GM12874 (cell line): ENCODE measurements at regions not wholly inside any gene's neighbourhood (a gene's known extent, or its start where the extent isn't known, plus 50 kb on each side); places are given as distances from the start of the nearest gene placed in this dataset.
A peak's percentile ranks its signal among the peaks of the same experiment; 100 is the strongest.

Experiments
- CTCF ChIP-seq: IDR thresholded peaks from 2 replicates; pipeline ENCODE4 v1.5.1; 2011; ENCODE audit warnings: low read depth, mild to moderate bottlenecking, control low read depth, low read length, moderate library complexity; ENCODE audit not compliant: insufficient read depth

DNA sequence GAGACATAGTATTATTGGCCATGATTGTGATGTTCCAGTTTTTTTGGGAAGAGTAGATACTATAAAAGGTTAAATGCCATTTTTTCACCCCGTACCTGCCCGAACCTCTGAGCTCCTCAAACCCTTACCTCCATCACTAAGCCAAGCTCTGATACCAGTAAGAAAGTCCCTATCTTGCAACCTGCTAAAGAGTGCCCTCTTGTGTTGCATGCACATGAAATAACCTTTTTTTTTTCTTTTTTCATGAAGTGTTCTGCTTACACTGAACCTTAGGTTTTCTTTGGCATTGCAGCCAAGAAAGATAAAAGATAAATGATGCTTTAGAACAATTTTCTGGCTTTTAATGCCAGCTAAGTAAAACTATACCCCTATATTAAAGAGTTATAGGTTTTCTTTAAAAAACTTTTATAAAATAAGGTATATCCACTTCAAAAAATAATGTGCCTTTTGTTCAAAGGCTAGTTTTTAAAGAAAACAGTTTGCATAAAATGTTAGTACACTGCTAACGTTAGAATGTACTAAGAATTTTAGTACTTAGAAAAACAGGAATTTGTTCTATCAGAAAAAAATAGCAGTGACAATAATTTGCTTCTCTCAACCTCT is 295.3 kb upstream of the PMFBP1 start:
- TF ChIP-seq CTCF, result peak; percentile 47; the same call in 1 of the 2 replicates

DNA sequence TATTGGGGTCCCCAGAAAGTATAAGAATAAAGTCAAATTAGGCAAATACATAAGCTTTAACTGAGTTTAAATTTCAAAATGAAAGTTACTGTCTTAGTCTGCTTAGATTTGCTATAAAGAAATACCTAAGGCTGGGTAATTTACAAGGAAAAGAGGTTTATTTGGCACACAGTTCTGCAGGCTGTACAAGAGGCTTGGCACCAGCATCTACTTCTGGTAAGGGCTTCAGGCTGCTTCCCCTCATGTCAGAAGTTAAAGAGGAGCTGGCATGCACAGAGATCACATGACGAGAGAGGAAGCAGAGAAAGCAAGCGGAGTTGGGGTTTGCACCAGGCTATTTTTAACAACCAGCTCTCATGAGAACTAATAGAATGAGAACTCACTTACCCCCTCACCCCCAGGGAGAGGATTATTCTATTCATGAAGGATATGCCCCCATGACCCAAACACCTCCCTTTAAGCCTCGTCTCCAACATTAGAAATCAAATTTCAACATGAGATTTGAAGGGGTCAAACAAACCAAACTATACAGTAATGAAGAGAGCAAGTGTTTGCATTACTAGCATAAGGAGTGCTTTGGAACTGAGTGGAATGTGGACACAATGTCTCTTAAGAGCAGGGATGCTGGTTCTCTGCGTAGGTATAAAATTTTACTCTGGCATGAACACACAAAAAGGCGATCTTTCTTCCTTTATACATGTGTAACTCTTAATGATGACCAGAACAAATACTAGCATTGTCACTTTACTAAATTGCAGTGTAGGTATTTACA is 292.8 kb upstream of the PMFBP1 start:
- no peak for TF ChIP-seq CTCF

- no peak for TF ChIP-seq CTCF
Observed at GRCh38 chr16:72464052-72464451, 292.1 kb upstream of the PMFBP1 start.

- no peak for TF ChIP-seq CTCF
Observed at GRCh38 chr16:72458035-72458434, 286.1 kb upstream of the PMFBP1 start.

DNA sequence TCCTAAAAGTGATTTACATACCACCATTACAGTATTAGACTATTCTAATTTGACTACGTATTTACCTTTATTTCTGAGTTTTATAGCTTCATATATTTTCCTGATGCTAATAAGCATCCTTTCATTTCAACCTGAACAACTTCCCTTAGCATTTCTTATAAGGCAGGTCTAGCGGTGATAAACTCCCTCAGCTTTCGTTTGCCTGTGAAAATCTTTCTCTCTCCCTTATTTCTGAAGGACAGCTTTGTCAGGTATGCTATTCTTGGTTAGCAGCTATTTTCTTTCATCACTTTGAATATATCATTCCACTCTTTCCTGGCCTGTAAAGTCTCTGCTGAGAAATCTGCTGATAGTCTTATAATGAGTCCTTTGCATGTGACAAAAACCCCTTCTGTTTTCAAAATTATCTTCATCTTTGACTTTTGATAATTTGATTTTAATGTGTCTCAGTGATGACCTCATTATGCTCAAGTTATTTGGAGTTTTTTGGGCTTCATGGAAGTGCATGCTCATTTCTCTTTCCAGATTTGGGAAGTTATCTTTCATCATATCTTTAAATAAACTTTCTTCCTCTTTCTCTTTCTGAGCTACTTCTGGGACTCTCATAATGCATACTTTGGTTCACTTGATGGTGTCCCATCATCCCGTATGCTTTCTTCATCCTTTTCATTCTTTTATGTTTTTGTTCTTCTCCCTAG is 285.4 kb upstream of the PMFBP1 start:
- no peak for TF ChIP-seq CTCF

DNA sequence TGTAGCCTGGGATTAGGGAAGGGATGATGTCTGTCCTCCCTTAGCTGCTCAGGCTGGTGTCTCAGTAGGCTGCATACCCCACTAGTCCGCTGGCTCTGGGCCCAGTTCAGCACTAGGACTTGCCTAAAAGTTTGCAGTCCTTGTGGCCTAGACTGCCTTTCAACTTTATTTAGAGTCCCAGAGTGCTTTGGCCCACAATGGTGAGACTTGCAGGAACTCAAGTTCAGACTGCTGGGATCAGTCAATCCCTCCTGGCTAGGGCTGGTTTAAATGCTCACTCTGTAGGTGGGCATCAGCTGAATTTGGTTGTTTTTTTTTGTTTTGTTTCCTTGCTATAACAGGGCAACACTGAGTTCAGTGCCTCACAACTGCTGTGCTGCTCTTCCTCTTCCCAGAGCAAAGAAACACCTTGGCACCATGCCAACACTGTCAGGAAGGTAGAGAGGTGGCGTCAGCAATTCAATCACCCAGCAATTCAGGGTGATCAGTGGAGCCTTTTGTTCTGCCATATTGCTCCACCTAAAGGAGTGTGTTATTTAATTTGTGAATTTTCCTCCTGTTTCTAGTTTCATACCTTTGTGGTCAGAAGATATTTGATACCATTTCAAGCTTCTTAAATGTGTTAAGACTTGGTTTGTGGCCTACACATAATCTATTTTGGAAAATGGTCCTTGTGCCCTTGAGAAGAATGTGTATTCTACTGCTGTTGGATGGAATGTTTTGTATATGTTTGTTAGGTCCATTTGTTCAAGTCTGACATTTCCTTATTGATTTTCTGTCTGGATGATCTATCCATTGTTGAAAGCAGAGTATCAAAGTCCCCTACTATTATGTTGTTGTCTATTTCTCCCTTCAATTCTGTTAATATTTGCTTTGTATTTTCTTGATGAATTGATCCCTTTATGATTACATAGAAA is 284.0 kb upstream of the PMFBP1 start:
- no peak for TF ChIP-seq CTCF
